SU-DHL-6 (cell line): ENCODE measurements at regions not wholly inside any gene's neighbourhood (a gene's known extent, or its start where the extent isn't known, plus 50 kb on each side); places are given as distances from the start of the nearest gene placed in this dataset.

ENCODE experiments used
- H2AFZ ChIP-seq: fragments of 200-600 bp; sonication (generic); 2 replicates; pipeline ENCODE4 v1.6.1; 2014; ENCODE audit warnings: low read depth, mild to moderate bottlenecking, moderate library complexity, mixed read lengths, antibody characterized with exemption, low read length; ENCODE audit not compliant: severe bottlenecking
- H3F3A ChIP-seq: fragments of 200-600 bp; shearing (Covaris generic); 2 replicates; pipeline ENCODE4 v1.6.0; 2016; ENCODE audit warnings: antibody characterized with exemption, mild to moderate bottlenecking; ENCODE audit not compliant: insufficient read depth
- H3K27ac ChIP-seq: fragments of 200-600 bp; sonication (generic); 2 replicates; pipeline ENCODE4 v1.5.1; 2016; ENCODE audit warnings: low read depth, mild to moderate bottlenecking, low read length, moderate library complexity, mixed read lengths
- H3K27me3 ChIP-seq: fragments of 200-600 bp; sonication (generic), shearing (Covaris generic); 2 replicates; pipeline ENCODE4 v1.6.0; 2014; ENCODE audit warnings: mild to moderate bottlenecking, low read length
- H3K36me3 ChIP-seq: fragments of 200-600 bp; sonication (generic); 2 replicates; pipeline ENCODE4 v1.6.1; 2014; ENCODE audit warnings: mild to moderate bottlenecking, low read length, mixed read lengths
- H3K4me2 ChIP-seq: fragments of 300-600, 200-600 bp; shearing (Covaris generic), sonication (generic); 2 replicates; pipeline ENCODE4 v1.6.0; 2014; ENCODE audit warnings: low read length, low read depth, mild to moderate bottlenecking; ENCODE audit not compliant: poor library complexity, severe bottlenecking
- H3K4me3 ChIP-seq: fragments of 200-600 bp; sonication (generic); 2 replicates; pipeline ENCODE4 v1.5.1; 2014; ENCODE audit warnings: antibody characterized with exemption, low read length, mild to moderate bottlenecking, mixed read lengths; ENCODE audit not compliant: insufficient read depth, poor library complexity, severe bottlenecking
- H3K79me2 ChIP-seq: fragments of 200-600 bp; sonication (generic); 2 replicates; pipeline ENCODE4 v1.6.1; 2014; ENCODE audit warnings: mild to moderate bottlenecking, low read length, moderate library complexity; ENCODE audit not compliant: insufficient read depth
- H3K9ac ChIP-seq: fragments of 200-600 bp; sonication (generic); 2 replicates; pipeline ENCODE4 v1.7.0; 2014; ENCODE audit warnings: mild to moderate bottlenecking, low read length
- H3K9me2 ChIP-seq: fragments of 200-600 bp; sonication (generic); replicated peaks from 2 replicates; pipeline ENCODE4 v1.6.1; 2014; ENCODE audit warnings: low read length; ENCODE audit not compliant: insufficient read depth
- H3K9me3 ChIP-seq: fragments of 200-600 bp; sonication (generic); 2 replicates; pipeline ENCODE4 v1.6.1; 2014; ENCODE audit warnings: low read length, mixed read lengths; ENCODE audit not compliant: insufficient read depth
- H4K20me1 ChIP-seq: fragments of 200-600 bp; sonication (generic); 2 replicates; pipeline ENCODE4 v1.6.1; 2014; ENCODE audit warnings: low read depth, mild to moderate bottlenecking, antibody characterized with exemption, low read length, moderate library complexity, mixed read lengths
- CTCF ChIP-seq: fragments of 200-600 bp; sonication (generic); IDR thresholded peaks from one replicate; pipeline ENCODE4 v1.5.1; 2017; ENCODE audit warnings: antibody characterized with exemption, mild to moderate bottlenecking, low read length, moderate library complexity; ENCODE audit not compliant: insufficient read depth, poor library complexity, severe bottlenecking
- EZH2phosphoT487 ChIP-seq: fragments of 200-600 bp; sonication (generic), shearing (Covaris generic); conservative IDR thresholded peaks from 2 replicates; pipeline ENCODE4 v1.6.1; 2018; ENCODE audit warnings: mild to moderate bottlenecking, antibody characterized with exemption, low read length, moderate library complexity, mixed read lengths

- H3K4me3 ChIP-seq, result no peak overlapping the region
- H3K9me3 ChIP-seq, result no peaks in the 10 kb centered on the region
- no peak overlapping the region for H3K9ac ChIP-seq
- H2AFZ ChIP-seq, result no peak overlapping the region
- H3K27me3 ChIP-seq, result no peaks in the 10 kb centered on the region
- H3K4me2 ChIP-seq, result no peak overlapping the region
- no peaks in the 10 kb centered on the region for H4K20me1 ChIP-seq
- no peaks in the 10 kb centered on the region for H3K9me2 ChIP-seq
- no peak for TF ChIP-seq CTCF
- TF ChIP-seq EZH2phosphoT487, result no peak
- no peaks in the 10 kb centered on the region for H3F3A ChIP-seq
- H3K27ac ChIP-seq, result no peak overlapping the region
- H3K79me2 ChIP-seq, result no peaks in the 10 kb centered on the region
- no peaks in the 10 kb centered on the region for H3K36me3 ChIP-seq
Measured at GRCh38 chr10:57715233-57715632, 552.5 kb downstream of the IPMK start.

- Histone ChIP-seq H3K9me3 (no peaks in the 10 kb centered on the region), H4K20me1 (no peaks in the 10 kb centered on the region), H3K27ac (no peak overlapping the region), H3F3A (no peaks in the 10 kb centered on the region), H3K36me3 (no peaks in the 10 kb centered on the region), H3K4me2 (no peak overlapping the region), H3K27me3 (no peaks in the 10 kb centered on the region), H3K9me2 (no peaks in the 10 kb centered on the region), H3K4me3 (no peak overlapping the region), H3K9ac (no peak overlapping the region), H2AFZ (no peak overlapping the region), H3K79me2 (no peaks in the 10 kb centered on the region)
- TF ChIP-seq EZH2phosphoT487, result no peak
- no peak for TF ChIP-seq CTCF
Measured at GRCh38 chr10:57707300-57707658, 560.4 kb downstream of the IPMK start.

GRCh38 chr10:57706576-57707299 lies 561.0 kb downstream of the IPMK start:
- no peaks in the 10 kb centered on the region for H3K27me3 ChIP-seq
- H4K20me1 ChIP-seq, result no peaks in the 10 kb centered on the region
- no peak overlapping the region for H3K4me2 ChIP-seq
- H3F3A ChIP-seq, result no peaks in the 10 kb centered on the region
- no peak overlapping the region for H2AFZ ChIP-seq
- no peak overlapping the region for H3K27ac ChIP-seq
- H3K9ac ChIP-seq, result no peak overlapping the region
- TF ChIP-seq CTCF (no peak), EZH2phosphoT487 (no peak)
- no peaks in the 10 kb centered on the region for H3K9me3 ChIP-seq
- H3K36me3 ChIP-seq, result no peaks in the 10 kb centered on the region
- no peaks in the 10 kb centered on the region for H3K79me2 ChIP-seq
- H3K4me3 ChIP-seq, result no peak overlapping the region
- H3K9me2 ChIP-seq, result no peaks in the 10 kb centered on the region
